A549 (cell line): ENCODE measurements at regions not wholly inside any gene's neighbourhood (a gene's known extent, or its start where the extent isn't known, plus 50 kb on each side); places are given as distances from the start of the nearest gene placed in this dataset.

Experiments
- CHD2 ChIP-seq: fragments of 150-350 bp; IDR thresholded peaks from 2 replicates; pipeline ENCODE4 v1.6.1; 2014; ENCODE audit warnings: low read length; ENCODE audit not compliant: partially characterized antibody
- CTCF ChIP-seq: fragments of >200 bp; sonication (Bioruptor Twin); formaldehyde crosslinking; IDR thresholded peaks from 3 replicates; pipeline ENCODE4 v1.5.1; 2016
- ESRRA ChIP-seq: fragments of 150-350 bp; IDR thresholded peaks from 2 replicates; pipeline ENCODE4 v1.6.1; 2014; ENCODE audit warnings: mild to moderate bottlenecking, low read length, borderline replicate concordance
- HES2 ChIP-seq: fragments of >200 bp; sonication (Bioruptor Twin); formaldehyde crosslinking; IDR thresholded peaks from 2 replicates; pipeline ENCODE4 v1.6.1; 2016
- HOXA7 ChIP-seq: fragments of 250-450 bp; sonication (Bioruptor Pico); IDR thresholded peaks from 2 replicates; pipeline ENCODE4 v1.5.0; 2020; ENCODE audit warnings: mild to moderate bottlenecking, moderate library complexity
- KDM1A ChIP-seq: fragments of 200-600 bp; sonication (generic); IDR thresholded peaks from 2 replicates; pipeline ENCODE4 v1.6.1; 2016; ENCODE audit warnings: low read depth, mild to moderate bottlenecking
- KDM5A ChIP-seq: fragments of 200-600 bp; sonication (generic); IDR thresholded peaks from 2 replicates; pipeline ENCODE4 v1.6.1; 2016; ENCODE audit warnings: antibody characterized with exemption, mild to moderate bottlenecking
- MAFK ChIP-seq: fragments of 450-650 bp; IDR thresholded peaks from 2 replicates; pipeline ENCODE4 v1.6.1; 2014; ENCODE audit not compliant: partially characterized antibody
- POLR2A ChIP-seq: IDR thresholded peaks from 2 replicates; pipeline ENCODE4 v1.6.1; 2012; ENCODE audit warnings: mild to moderate bottlenecking, low read length
- ZFP36 ChIP-seq: fragments of 450-650 bp; IDR thresholded peaks from 2 replicates; pipeline ENCODE4 v1.6.1; 2014; ENCODE audit warnings: borderline replicate concordance; ENCODE audit not compliant: partially characterized antibody
- TF ChIP-seq, protein P1 (sequence below): fragments of 200-600 bp; sonication (generic); IDR thresholded peaks from 2 replicates; pipeline ENCODE4 v1.6.1; 2016; ENCODE audit warnings: antibody characterized with exemption, mild to moderate bottlenecking, moderate library complexity

DNA sequence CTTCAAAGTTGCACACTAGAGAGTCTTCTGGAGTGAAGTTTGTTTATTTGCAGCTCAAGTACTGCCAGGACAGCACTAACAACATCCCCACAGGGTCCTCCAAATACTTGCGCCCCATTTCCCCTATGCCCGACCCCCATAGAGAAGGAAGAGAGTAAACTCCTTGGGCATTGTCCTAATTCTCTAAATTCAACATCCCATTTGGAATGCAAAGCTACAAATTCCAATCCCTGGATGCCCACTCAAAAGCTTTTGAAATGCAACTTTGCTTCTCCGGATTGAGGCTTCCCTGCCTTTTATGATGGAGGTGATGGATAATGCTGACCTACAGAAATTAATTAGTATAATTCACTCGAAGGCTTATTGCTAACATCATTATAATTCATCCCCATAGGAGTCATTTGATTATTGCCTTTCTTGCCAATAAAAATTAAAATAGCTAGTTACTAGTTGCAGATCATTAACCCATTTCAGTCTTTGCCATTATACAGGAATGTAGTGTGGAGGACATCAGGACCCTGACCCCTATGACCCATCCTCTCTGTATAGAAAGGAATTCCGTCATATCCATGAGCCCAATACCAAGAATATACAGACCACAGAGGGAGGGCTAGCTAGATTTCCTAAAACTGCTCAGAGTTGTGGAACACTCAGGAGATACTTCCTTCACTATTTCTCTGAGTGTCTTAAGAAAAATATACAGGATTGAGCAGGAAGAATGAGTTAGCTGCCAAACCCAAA lies 277.6 kb downstream of the ZNF608 start:
- TF ChIP-seq ESRRA (no peak), CTCF (no peak), ZFP36 (no peak), HOXA7 (CRISPR knock-in tag) (no peak), POLR2A (no peak), HES2 (no peak), MAFK (no peak), CHD2 (no peak), KDM1A (no peak), KDM5A (no peak)
- TF ChIP-seq, protein P1, sequence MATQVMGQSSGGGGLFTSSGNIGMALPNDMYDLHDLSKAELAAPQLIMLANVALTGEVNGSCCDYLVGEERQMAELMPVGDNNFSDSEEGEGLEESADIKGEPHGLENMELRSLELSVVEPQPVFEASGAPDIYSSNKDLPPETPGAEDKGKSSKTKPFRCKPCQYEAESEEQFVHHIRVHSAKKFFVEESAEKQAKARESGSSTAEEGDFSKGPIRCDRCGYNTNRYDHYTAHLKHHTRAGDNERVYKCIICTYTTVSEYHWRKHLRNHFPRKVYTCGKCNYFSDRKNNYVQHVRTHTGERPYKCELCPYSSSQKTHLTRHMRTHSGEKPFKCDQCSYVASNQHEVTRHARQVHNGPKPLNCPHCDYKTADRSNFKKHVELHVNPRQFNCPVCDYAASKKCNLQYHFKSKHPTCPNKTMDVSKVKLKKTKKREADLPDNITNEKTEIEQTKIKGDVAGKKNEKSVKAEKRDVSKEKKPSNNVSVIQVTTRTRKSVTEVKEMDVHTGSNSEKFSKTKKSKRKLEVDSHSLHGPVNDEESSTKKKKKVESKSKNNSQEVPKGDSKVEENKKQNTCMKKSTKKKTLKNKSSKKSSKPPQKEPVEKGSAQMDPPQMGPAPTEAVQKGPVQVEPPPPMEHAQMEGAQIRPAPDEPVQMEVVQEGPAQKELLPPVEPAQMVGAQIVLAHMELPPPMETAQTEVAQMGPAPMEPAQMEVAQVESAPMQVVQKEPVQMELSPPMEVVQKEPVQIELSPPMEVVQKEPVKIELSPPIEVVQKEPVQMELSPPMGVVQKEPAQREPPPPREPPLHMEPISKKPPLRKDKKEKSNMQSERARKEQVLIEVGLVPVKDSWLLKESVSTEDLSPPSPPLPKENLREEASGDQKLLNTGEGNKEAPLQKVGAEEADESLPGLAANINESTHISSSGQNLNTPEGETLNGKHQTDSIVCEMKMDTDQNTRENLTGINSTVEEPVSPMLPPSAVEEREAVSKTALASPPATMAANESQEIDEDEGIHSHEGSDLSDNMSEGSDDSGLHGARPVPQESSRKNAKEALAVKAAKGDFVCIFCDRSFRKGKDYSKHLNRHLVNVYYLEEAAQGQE, result no peak
